ENCODE measurements at regions not wholly inside any gene's neighbourhood (a gene's known extent, or its start where the extent isn't known, plus 50 kb on each side); places are given as distances from the start of the nearest gene placed in this dataset.

DNA sequence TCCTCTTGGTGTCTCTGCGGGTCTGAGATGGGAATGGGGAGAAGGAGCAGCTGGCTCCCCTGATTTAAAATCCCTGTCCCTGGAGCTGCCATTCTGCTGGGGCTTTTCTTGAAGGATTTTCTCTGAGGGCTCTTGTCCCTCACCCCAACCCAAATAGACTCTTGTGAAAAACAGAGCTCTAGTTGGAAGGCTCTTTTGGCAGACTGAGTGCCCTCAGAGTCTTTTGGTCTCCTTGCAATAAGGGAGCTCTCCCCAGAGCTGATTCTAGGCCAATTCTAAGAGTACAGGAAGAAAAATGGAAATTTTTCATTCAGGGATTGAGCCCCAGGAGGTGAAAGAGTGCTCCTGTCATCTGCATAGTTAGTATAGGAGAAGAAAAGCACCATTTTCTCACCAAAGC, 238.3 kb downstream of the COG6 start:
- DNase-seq (ENCODE audit: low read depth, low spot score): no peak
- TF ChIP-seq CTCF (conservative IDR thresholded peaks at IDR 0.05): no peak
- Mint-ChIP-seq H3K4me1 (peaks cover 5% of the 10 kb centered on the region), H3K4me3 (no peak overlapping the region), H3K9me3 (no peaks in the 10 kb centered on the region), H3K36me3 (ENCODE audit: low read depth) (no peaks in the 10 kb centered on the region), H3K27me3 (ENCODE audit: low read depth) (no peaks in the 10 kb centered on the region), H3K27ac (ENCODE audit: unreplicated experiment) (no peak overlapping the region)

DNA sequence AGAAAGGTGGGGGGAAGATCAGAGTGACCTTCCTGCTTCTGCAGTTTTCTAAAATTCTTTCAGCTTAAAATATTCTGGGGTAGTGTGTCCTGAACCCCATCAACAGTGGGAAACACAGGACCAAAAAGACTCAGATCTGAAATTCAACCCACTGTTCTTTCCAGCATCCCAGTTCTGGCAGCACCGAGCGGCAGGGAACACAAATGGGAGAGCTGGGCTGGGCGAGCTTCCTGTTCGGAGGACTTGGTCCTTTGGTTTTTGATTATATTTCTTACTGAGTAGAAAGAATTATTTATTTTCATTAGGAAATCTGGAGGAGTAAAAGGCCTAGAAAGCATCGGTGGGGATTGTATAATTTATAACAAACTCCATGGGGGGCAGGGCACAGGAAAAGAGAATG, 239.1 kb downstream of the COG6 start:
- H3K4me1 Mint-ChIP-seq: peaks cover under 1% of the 10 kb centered on the region
- no peak for TF ChIP-seq CTCF (conservative IDR thresholded peaks at IDR 0.05)
- no peak for DNase-seq (ENCODE audit: low read depth, low spot score)
- no peak overlapping the region for H3K4me3 Mint-ChIP-seq
- H3K27ac Mint-ChIP-seq (ENCODE audit: unreplicated experiment): no peak overlapping the region
- H3K36me3 Mint-ChIP-seq (ENCODE audit: low read depth): no peaks in the 10 kb centered on the region
- no peaks in the 10 kb centered on the region for H3K9me3 Mint-ChIP-seq
- H3K27me3 Mint-ChIP-seq (ENCODE audit: low read depth): no peaks in the 10 kb centered on the region

DNA sequence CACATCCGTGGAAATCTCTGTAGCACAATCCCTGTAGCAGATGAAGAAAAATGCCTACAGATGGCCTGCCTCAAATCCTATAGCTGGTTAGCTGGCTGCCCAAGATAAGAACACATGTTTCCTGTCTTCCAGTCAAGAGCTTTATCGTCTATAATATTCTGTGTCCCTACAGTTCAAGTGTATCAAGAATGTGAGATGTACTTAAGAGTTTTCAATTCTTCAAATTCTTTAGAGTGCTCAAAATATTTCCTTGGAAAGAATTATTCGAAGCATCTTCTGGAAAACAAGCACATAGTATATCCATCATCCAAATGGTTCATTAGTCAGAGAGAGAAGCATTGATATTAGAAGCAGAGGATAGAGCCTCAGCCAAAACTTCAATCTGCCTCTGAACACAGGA, 239.8 kb downstream of the COG6 start:
- Mint-ChIP-seq H3K36me3 (ENCODE audit: low read depth) (no peaks in the 10 kb centered on the region), H3K4me1 (no peaks in the 10 kb centered on the region), H3K27ac (ENCODE audit: unreplicated experiment) (no peak overlapping the region), H3K27me3 (ENCODE audit: low read depth) (no peaks in the 10 kb centered on the region), H3K4me3 (no peak overlapping the region), H3K9me3 (no peaks in the 10 kb centered on the region)
- TF ChIP-seq CTCF (conservative IDR thresholded peaks at IDR 0.05): no peak
- DNase-seq (ENCODE audit: low read depth, low spot score): no peak

GRCh38 chr13:39897636-39898035, 242.2 kb downstream of the COG6 start:
- DNase-seq (ENCODE audit: low read depth, low spot score): no peak
- Mint-ChIP-seq H3K27ac (ENCODE audit: unreplicated experiment) (no peak overlapping the region), H3K4me3 (no peak overlapping the region)

GRCh38 chr13:39900106-39900750, 244.8 kb downstream of the COG6 start:
- no peaks in the 10 kb centered on the region for H3K27me3 Mint-ChIP-seq (ENCODE audit: low read depth)
- no peaks in the 10 kb centered on the region for H3K4me1 Mint-ChIP-seq
- no peak overlapping the region for H3K27ac Mint-ChIP-seq (ENCODE audit: unreplicated experiment)
- H3K4me3 Mint-ChIP-seq: no peak overlapping the region
- TF ChIP-seq CTCF (conservative IDR thresholded peaks at IDR 0.05): no peak
- DNase-seq (ENCODE audit: low read depth, low spot score): no peak
- no peaks in the 10 kb centered on the region for H3K36me3 Mint-ChIP-seq (ENCODE audit: low read depth)
- peaks cover 2% of the 10 kb centered on the region for H3K9me3 Mint-ChIP-seq

More at GRCh38 chr13:39897636-39898035, 242.2 kb downstream of the COG6 start:
- Mint-ChIP-seq H3K4me1 (no peaks in the 10 kb centered on the region), H3K9me3 (peaks cover 2% of the 10 kb centered on the region), H3K27me3 (ENCODE audit: low read depth) (no peaks in the 10 kb centered on the region), H3K36me3 (ENCODE audit: low read depth) (no peaks in the 10 kb centered on the region)
- no peak for TF ChIP-seq CTCF (conservative IDR thresholded peaks at IDR 0.05)

Data from neural crest cell (in vitro differentiated cells).